Fibroblast of pulmonary artery (primary cell): ENCODE measurements at regions not wholly inside any gene's neighbourhood (a gene's known extent, or its start where the extent isn't known, plus 50 kb on each side); places are given as distances from the start of the nearest gene placed in this dataset.

Source experiments
- DNase-seq: peaks from one replicate; pipeline ENCODE4 v3.0.0-alpha.2; 2010; ENCODE audit warnings: low read depth
- H3K4me3 ChIP-seq: replicated peaks from 2 replicates; pipeline ENCODE4 v1.5.1; 2011; ENCODE audit warnings: low read depth, mild to moderate bottlenecking, control low read depth, low read length, moderate library complexity
- CTCF ChIP-seq: IDR thresholded peaks from 2 replicates; pipeline ENCODE4 v1.5.1; 2011; ENCODE audit warnings: mild to moderate bottlenecking, control low read depth, low read length, inconsistent platforms; ENCODE audit errors: missing control alignments

DNA sequence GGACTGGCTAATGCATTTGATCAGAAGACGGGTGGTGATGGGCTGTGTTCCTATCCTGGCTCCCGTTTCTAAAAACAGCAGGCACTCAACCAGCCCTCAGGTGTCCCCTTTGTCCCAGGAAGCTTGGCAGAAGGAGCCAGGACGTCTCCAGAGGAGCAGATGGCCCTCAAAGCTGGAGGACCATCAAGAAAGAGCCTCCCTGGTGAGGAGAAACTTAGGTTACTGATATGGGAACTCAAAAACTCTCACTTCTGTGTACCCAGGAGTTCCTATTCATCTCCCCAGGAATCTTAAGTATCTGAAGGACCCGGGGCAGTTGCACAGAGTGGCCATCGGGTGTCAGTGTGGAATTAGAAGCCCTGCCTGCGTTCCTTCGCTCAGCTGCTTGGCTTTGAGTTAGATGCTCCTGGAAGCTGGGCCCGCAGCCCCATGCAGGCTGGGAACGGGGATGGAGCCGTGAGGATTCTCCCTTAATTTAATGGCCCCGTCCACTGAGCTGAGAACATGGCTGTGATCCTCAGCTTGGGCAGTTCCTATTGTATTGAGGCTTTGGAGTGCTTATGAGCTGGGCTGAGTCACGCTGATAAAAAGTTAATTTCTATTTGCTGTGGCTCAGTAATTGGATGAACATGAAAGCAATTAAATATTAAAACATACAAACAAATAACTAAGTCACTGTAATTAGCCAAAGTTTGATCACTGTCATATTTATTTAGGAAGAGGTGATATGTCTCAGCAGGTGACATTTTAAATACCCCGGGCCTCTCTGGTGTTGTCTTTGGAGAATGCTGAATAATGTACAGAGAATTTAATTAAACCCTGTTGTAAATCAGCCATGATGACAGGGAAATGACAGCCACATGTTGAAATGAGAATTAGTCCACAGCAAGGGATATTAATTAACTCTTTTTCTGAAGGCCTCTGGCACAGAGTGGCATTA, 402.1 kb downstream of the SEC14L1 start:
- TF ChIP-seq CTCF: peak; percentile 98
- peak; percentile 88 for DNase-seq
- no peak overlapping the region for H3K4me3 ChIP-seq

DNA sequence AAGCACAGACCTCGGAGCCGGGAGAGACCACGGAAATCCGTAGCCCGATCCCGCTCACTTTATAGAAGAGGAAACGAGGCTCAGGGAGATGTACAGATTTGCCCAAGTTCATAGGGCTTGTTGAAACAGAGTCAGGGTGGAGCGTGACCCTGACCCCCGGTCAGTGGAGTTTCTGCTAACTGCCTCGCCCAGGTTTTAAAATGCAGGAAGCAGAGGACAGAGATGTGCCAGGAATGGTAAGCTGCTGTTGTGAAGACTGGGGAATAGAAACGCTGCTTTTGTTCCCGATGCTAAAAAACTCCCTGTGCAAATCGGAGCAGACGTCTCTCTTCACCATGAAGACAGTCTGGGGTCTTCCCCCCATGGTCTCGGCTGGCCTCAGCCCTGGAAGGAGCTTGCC, 403.0 kb downstream of the SEC14L1 start:
- H3K4me3 ChIP-seq: no peak overlapping the region
- TF ChIP-seq CTCF: no peak

GRCh38 chr17:77544347-77545110, 403.8 kb downstream of the SEC14L1 start:
- TF ChIP-seq CTCF: no peak
- DNase-seq: no peak
- H3K4me3 ChIP-seq: no peak overlapping the region

More for the DNA sequence above, 403.0 kb downstream of the SEC14L1 start:
- no peak for DNase-seq

GRCh38 chr17:77546772-77547241, 406.0 kb downstream of the SEC14L1 start:
- H3K4me3 ChIP-seq: no peak overlapping the region
- no peak for DNase-seq
- no peak for TF ChIP-seq CTCF

DNA sequence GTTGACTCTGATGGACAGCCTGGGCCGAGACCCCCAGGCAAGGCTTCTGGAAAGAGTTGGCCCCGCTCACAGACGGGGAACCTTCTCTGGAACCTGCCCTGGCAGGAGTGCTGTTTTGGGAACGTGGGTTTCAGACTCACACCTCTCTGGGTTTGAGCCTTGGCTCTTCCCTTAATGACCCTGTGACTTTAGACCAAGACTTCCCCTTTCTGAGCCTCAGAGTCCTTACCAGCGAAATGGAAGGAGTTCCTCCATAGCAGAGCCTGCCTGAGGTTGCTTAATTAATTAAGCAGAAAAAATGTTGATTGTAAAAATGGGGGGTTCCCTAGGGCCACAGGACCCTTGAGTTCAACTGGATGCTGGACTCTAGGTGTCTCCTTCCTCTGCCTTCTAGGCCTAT, 408.2 kb downstream of the SEC14L1 start:
- no peak for DNase-seq
- TF ChIP-seq CTCF: no peak
- no peak overlapping the region for H3K4me3 ChIP-seq

DNA sequence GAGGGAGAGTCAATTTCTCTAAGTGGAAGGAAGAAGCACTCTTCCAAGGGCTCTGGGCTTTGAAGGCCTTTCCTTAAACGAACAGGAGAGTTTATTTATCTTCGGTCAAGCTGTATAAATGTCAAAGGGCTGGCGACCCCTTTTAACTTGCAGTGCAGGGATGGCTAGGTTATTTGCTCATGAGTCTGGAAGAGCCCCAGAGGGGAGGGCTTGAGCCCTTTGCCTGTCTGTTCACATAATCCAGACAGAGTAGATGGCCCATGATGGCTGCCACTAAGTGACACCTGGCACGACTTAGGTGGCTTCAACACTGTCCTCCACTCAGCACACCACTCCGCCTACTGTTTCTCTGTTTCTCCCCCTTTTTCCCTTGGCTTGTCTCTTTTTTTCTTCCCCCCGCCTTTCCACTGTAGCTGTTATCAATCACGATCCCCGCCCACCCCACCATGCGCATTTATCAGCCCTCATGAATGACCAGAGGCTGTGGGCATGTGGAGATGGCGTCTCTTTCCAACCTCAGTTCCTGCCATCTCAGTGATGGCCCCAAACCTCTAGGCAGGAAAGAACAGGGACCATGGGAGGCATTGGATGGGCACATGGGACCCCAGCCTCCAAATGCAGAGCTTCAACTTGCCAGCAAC, 408.7 kb upstream of the TNRC6C start:
- no peak for DNase-seq
- TF ChIP-seq CTCF: no peak

More for the DNA sequence above, 408.7 kb upstream of the TNRC6C start:
- no peak overlapping the region for H3K4me3 ChIP-seq
